ENCODE measurements at regions not wholly inside any gene's neighbourhood (a gene's known extent, or its start where the extent isn't known, plus 50 kb on each side); places are given as distances from the start of the nearest gene placed in this dataset.
A peak's percentile ranks its signal among the peaks of the same experiment; 100 is the strongest.
"Not testable (repeated sequence)": the region's sequence is repeated elsewhere in the genome, so short reads cannot be mapped to it uniquely, and the experiment has no call there.

DNA sequence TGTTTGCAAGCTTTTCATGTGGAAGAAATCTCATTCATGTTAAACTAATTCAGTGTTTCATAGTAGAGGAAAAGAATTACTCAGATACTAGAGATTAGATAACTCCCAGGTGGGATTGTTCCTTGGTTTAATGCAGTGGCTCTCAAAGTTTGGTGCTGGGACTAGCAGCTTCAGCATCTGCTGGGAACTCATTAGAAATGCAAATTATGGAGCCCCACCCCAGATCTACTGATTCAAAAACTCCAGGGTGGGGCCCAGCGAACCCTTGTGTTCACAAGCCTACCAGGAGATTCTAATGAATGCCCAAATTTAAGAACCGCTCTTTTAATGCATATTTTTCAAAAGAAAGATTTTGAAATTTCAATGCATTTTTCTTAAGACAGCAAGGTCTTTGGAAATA lies 253.4 kb upstream of the CNTNAP4 start:
- no peak for DNase-seq

DNA sequence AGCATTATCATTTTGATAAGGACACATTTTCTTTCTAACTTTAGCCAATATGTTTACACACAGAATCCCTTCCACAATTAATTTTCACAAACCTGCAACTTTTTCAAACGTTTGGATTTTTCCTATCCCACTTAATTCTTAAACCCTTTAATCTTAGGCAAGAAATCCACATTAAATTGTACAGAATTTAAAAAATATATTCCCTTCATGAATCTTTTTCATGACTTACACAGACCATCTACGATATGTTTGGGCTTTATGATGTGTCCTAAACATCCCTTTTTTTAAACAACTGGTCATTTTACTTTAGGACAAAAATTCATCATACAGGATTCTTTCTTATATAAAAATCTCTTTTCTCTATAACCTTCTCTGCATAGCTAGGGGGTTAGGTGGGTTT lies 241.5 kb upstream of the CNTNAP4 start:
- DNase-seq = no peak

DNA sequence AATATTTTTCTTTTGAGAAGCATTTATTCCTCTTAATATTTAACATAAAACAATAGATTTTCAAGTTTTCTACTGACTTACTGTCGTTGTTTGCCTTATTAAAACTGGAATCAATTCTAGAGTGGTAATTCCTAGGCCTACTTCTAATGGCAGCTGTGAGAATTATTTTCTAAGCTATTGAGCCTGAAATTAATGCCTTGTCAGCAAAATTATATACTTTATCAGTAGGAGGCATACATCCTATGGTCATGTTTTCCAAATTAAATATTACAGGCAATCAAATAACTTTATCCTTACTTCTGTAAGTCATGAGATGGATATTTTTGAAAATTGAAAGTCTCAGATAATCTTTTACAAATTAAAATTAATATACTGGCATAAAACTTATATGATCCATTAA lies 239.1 kb upstream of the CNTNAP4 start:
- DNase-seq = no peak

DNA sequence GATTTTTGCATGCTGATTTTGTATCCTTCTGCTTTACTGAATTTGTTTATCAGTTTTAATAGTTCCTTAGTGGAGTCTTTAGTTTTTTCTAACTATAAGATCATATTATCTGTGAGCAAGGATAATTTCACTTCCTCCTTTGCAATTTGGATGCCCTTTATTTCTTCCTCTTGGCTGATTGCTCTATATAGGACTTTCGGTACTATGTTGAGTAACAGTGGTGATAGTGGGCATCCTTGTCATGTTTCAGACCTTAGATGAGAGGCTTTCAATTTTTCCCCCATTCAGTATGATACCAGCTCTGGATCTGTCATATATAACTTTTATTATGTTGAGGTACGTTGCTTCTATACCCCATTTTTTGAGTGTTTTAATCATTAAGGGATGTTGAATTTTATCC lies 224.5 kb upstream of the CNTNAP4 start:
- no peak for DNase-seq

DNA sequence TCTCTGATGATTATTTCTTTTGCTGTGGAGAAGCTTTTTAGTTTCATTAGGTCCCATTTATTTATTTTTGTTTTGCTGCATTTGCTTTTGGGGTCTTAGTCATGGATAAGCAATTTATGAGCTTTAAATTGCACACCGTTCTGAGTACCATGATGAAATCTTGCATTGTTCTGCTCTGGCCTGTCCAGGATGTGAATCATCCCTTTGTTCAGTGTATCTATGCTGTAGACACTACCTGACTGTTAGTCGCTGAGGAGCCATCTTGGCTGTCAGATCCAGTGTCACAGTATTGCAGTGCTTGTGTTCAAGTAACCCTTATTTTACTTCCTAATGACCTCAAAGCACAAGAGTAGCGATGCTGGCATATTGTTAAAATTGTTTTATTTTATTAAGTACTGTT lies 218.0 kb upstream of the CNTNAP4 start:
- DNase-seq = no peak

DNA sequence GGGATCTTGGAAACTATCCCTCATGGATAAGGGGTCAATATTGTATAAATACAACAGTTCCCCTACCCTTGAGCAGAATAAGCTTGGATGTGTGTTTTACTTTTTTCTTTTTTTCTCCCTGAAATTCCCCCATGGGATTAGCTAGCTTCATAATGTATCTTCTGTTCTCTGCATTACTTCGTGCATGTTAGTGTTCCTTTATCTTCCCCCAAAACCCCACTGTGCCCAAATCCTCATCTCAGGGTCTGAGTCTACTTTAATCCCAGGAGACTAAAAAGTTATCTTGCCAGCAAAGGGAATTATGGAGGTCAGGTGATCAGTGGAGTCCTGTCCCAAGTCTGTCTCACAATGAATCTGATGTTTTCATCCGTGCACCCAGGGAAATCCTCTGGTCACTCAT lies 217.5 kb upstream of the CNTNAP4 start:
- no peak for DNase-seq

DNA sequence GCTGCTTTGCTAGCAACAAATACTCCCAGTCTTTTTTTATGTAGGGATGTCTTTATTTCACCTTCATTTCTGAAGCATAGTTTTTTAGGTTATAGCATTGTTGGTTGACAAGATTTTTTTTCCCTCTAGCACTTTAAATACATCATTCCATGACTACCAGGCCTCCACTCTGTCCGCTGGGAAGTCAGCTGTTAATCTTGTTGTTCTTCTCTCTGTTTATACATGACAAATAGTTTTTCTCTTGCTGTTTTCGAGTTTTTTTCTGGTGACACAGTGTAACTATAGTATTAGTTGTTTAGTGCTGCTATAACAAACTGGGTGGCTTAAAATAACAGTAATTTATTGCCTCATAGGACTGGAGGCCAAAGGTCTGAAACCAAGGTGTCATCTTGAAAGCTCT lies 205.5 kb upstream of the CNTNAP4 start:
- no peak for DNase-seq

DNA sequence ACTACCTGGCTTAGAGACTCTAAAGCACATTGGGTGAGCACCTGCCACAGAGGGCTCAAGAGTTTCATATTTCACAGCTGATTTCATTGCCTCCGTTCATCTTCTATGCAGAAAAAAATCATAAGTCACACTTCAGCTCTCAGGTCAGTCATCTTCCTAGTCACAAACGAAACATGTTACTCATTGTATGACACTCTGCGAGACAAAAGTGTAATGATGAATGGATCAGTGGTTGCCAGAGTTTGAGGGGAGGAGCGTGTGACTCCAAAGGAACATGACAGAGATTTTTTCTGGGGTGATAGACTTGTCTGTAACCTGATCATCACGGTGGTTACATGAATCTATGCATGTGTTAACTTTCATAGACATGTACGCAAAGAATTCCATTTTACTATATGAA lies 195.2 kb upstream of the CNTNAP4 start:
- DNase-seq = no peak

DNA sequence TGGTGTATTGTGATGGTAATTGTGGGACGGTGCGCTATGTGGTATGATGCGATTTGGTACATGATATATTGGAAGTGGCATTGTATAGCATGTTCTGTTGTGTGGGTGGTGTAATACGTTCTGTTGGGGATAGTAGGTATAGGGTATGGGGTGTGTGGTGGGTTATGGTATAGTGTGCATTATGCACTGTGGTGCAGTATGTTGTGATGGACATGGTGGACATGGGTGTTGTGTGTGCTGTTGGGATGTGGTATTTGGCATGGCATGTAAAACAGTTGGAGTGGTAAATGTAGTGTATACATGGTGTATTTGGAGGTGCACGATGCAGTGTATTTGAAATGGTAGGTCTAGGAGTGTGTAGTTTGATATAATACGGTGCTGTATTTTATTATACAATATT lies 170.6 kb upstream of the CNTNAP4 start:
- DNase-seq = no peak

DNA sequence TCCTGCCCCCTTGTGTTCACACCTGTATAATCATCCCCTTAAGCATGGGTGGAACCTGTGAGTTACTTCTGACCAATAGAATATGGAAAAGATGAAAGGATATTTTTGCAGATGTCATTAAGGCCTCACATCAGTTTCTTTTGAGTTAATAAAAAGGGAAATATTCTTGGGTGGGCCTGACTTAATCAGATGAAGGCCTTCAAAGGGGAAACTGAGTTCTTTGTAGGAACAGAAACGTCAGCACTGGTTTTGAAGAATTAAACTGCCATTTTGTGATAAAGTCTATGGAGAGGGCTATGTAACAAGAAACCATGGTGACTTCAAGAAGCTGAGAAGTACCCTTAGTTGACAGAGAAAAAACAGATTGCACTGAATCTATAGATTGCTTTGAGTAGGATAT lies 168.7 kb upstream of the CNTNAP4 start:
- DNase-seq = no peak

DNA sequence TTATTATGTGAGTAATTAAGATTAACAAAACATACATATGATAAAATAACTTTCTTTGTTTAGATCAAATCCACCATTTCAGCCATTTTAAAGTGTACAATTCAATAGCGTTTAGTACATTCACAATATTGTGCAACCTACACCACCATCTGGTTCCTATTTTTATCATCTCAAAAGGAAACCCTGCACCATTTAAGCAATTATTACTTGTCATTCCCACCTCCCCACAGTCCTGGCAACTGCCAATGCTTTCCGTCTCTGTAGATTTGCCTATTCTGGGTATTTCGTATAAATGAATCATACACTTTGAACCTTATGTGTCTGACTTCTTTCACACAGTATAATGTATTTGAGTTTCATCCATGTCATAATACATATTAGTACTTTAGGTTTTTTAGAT lies 162.5 kb upstream of the CNTNAP4 start:
- DNase-seq = peak; percentile 93 to 96

DNA sequence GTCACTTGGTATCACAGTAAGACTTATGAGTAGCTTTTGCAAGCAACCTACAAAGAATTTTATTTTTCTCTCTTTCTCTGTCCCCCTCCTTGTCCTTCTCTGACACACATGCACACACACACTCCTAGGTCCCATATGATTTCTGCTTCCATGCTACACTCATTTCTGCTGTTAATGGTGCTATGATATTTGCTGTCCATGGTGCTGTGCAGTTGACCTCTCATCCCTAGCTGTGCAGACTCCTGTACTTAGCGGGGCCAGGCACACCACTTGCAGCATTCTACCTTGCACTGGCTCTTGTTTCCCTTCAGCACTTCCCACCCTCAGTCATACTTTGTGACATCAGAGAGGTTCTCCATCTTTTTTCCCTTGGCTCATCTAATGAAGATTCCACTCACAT lies 158.9 kb upstream of the CNTNAP4 start:
- DNase-seq = peak; percentile 9 to 33

DNA sequence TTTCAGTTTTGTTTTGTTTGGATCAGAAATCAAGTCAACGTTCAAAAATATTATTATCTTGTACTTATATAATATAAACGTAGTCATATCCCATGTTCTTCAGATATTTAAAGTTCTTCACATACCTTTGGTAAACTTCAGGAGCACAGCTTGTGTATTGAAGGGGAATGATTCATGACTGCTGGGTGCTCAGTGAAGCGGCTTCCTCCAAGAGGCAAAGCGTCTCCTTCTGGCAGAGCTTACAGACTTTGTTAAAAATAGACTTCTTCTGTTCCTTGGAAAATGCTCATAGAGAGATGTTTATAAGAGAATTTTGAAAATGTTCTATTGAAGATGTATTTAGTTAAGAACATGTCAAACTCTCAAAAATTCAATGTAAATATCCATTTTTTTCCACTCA lies 155.6 kb upstream of the CNTNAP4 start:
- no peak for DNase-seq

DNA sequence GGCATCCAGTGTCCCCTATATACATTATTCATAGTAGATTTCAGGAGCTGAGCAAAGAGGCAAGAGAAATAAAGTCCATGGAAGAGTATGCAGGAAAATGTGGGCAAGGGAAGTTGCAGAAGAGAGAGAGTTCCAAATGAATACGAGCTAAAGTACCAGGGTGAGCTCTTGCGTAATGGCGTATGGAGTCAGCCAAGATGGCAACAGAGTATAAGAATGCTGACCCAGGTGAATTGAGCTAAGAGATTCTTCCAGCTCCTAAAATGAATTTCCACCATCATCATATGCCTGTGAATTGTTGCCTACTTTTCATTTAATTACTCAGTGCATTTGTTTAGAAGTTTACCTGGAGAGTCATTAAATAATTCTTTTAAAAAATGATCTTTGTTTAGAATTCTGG lies 153.2 kb upstream of the CNTNAP4 start:
- no peak for DNase-seq

DNA sequence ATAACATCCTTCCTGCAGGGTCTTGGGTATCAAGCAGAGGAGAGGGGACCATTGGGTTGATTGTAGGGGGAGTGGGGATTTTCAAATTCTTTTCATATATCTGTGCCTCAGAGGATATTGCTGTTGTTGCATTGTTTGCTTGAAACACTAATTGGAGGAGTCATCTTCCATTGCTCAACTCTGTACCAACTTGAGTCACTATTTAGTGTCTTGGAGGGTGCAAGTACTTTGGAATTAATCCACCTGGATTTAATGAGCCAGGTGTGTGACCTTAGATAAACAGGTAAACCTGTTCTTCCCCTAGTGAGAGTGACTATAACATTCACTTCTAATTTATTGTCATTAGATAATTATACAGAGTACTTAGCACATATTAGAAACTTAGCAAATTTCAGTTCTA lies 151.3 kb upstream of the CNTNAP4 start:
- no peak for DNase-seq

DNA sequence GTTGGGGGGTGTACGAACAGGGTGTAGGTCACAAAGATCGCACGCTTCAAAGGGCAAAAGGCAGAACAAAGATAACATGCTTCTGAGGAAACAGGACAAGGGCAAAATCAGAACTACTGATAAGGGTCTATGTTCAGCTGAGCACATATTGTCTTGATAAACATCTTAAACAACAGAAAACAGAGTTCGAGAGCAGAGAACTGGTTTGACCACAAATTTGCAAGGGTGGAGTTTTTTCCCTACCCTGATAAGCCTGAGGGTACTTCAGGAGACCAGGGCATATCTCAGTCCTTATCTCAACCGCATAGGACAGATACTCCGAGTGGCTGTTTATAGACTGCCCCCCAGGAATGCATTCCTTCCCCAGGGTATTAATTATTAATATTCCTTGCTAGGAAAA lies 139.1 kb upstream of the CNTNAP4 start:
- not testable (repeated sequence) for DNase-seq

DNA sequence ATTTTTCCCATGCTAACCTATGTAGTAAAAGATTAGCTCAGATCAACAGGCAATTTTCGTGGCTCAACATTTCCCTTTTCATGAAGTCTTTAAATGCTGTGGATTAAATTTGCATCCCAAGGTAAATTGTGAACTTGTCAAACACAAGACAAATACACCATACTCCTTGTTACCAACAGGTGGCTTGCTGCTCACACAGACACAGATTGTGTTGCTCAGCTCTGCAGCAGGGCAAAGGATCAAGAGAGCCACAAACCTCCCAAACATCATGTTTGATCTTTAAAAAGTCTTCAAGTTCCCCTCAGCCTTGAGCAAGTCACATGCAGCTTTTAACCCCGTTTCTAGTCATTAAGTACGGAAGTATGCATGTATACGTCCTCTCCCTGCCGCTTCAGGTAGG lies 119.6 kb upstream of the CNTNAP4 start:
- no peak for DNase-seq

DNA sequence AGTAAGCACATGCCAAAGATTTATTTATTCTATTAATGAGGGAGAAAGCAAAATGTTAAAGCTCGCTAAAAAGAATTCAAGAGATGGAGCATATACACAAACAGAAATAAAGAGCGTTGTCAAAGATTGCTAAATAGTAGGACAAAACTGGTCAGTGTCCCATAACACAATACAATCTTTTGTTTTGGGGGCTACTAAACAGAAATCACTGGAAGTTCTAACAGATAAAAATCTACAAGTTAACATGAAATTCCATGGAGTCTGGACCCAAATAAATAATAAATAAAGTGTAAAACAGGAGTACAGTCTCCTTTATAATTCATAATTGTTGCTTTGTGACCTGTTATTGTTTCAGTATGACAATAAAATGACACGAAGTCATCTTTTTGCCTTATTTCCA lies 115.2 kb upstream of the CNTNAP4 start:
- no peak for DNase-seq

DNA sequence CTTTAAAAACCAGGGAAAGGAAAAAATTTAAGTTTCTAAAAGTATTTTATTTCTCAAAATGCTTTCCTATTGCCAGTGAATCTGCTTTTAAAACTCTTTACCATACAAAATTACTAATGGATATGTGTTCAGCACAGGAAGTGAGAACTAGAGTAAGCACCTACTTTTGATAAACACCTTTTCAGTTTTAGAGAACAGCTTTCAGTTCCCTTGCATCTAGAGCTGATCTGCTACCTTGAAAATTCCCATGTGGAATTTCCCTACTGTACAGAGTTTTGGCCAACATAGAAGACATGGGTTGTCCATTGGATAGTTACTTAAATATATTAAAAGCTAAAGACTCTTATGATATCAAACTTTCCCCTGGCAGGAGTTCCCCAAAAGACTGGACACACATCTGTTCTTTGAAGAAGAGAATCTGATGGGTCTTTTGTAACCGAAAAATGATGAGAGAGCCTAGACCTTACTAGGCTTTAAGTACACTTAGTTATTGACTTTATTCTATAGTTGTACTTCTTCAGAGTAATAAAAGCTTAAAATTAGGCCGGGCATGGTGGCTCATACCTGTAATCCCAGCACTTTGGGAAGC lies 112.1 kb upstream of the CNTNAP4 start:
- DNase-seq = no peak

DNA sequence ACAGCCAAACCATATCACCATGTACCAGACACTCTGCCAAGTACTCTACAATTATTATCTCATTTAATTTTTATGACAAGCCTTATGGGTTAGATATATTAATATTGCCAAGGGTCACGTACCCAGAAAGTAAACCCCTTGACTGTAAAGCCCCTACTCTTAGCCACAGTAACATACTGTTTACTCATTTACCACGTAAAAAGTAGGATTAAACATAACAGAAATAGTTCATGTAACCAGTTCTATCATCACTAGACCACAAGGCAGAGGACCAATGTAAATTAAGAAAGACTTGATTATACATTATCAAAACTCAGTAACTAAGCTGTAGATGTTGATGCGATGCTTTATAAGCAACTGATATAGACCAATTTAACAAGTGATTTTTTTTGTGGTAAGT lies 101.5 kb upstream of the CNTNAP4 start:
- no peak for DNase-seq

DNA sequence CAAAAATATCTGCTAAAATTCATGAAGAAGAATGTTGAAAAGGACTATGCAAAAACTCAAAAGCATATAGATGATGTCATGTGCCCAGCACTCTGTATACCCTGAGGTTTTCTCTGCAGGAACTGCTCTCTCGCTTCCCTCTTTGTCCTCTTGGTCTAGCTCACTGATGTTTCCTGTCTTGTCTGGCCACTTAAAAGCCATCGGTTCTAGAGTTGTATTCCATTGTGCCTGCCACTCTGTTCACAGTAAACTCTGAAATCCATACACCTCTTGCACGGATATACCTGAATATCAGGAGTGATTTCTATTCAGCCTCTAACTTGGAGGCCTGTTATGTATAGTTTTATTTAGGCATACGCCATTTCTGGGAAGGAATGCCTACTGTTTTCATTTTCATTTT lies 101.0 kb upstream of the CNTNAP4 start:
- DNase-seq = peak; percentile 5 to 40

DNA sequence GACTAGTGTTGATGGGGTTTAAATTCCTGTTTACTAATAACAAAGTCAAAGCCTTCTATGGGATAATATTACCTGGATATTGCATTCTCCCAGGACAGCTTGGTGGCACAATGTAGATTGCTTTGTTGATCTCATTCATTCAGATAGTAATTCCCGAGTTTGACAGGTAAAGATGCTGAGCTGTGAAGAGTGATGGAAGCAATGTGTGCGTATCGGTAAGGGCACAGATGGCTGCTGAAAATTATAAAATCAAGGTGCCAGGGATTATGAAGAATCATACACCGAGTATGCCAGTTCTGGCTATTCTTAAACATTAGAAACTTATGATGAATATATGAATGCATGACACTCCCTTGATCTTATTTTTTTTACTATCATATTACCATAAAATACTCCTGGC lies 100.6 kb upstream of the CNTNAP4 start:
- no peak for DNase-seq

DNA sequence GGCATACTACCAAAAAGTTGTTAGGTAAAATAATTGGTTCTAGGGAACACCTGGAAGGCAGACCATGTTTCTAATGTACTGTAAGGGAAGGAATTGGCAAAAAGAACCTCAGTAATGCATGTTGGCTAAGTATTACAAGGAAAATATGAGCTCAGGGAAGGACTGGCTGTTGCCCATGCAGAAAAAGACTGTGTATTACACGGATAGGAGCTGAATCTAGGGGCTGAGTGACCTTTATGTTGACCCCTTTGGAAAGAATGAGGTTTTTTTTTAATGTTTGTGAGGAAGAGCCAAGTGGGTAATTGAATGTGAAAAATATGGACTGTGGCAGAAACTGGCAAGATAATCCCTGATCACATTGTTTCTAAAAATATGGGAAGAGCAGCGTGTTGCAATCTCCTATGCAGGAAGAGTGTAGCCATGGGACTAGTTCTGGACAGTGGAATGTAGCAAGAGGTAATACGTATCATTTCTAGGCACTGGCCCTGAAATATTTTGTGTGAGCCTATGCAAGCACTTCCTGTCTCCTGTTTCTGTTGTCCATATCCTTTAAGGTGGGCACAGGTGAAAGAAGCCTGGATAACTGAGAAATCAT lies 95.1 kb upstream of the CNTNAP4 start:
- no peak for DNase-seq

DNA sequence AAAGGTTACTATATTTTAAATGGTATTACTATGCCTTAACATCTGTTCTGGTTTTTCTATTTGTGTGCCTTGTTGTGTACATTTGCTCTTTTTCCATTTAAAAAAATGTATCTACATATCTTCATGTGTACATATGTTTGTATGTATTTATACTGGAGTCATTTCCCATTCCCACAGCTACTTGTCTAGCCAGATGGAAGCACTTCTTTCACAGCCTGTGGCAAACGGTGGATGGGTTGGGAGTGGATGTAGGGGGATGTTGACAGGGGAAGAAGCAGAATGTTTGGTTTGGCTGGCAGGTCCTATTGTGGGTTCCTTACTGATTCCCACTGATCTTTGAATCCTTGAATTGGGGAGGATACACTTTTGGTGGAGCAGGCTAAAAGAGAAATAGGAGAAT lies 93.6 kb upstream of the CNTNAP4 start:
- DNase-seq = no peak

DNA sequence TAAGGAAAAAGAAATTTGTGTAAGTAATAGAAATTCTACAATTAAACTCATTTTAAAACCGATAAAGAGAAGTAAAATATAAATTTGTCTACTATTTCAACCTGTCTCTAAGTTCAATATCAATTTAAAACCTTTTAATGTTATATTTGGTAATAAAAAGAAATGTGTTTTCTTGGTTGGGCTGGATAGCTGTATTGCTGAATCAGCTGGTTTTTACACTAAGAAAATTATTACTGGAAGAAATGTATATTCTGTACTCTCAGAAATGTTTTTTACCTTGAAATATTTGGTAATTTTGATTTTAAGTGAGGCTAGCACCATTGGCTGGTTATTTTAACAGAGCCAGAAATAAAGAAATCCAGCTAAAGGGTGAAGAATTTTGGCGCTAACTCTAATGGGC lies 87.1 kb upstream of the CNTNAP4 start:
- DNase-seq = no peak

DNA sequence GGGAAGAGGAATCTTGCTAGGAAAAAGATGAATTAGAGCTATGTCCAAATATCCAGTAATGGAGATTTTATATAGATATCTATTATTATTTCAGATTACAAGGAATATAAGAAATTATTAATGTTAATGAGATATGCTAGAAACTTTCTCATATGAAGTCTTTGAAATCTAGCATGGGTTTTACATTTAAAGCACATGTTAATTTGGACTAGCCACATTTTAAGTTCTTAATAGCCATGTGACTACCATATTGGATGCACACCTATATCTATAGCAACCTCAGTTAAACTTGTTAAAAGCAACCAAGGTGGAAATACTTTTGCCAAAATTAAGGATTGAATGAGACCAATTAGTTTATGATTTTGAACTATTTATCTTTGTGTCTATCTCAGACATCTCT lies 86.7 kb upstream of the CNTNAP4 start:
- no peak for DNase-seq
